ENCODE measurements at regions not wholly inside any gene's neighbourhood (a gene's known extent, or its start where the extent isn't known, plus 50 kb on each side); places are given as distances from the start of the nearest gene placed in this dataset.

DNA sequence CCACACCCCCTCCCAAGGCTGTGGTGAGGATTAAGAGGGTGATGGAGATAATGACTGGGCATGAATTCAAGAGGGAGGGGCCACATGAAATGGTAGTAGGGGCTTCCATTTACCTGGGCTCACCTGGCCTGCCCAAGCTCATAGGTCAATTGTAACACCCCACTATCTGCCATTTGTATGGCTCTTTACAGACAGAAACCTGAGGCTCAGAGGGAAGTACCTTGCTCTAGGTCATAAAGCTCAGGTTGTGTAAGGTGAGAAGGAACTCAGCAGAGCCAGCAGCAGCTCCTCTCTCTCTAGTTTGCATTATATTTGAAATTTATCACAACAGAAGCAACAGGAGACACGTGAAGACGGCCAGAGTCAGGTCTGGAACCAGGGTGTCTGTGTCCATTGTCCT is 133.4 kb upstream of the ALDH1B1 start:
- TF ChIP-seq, protein P1, sequence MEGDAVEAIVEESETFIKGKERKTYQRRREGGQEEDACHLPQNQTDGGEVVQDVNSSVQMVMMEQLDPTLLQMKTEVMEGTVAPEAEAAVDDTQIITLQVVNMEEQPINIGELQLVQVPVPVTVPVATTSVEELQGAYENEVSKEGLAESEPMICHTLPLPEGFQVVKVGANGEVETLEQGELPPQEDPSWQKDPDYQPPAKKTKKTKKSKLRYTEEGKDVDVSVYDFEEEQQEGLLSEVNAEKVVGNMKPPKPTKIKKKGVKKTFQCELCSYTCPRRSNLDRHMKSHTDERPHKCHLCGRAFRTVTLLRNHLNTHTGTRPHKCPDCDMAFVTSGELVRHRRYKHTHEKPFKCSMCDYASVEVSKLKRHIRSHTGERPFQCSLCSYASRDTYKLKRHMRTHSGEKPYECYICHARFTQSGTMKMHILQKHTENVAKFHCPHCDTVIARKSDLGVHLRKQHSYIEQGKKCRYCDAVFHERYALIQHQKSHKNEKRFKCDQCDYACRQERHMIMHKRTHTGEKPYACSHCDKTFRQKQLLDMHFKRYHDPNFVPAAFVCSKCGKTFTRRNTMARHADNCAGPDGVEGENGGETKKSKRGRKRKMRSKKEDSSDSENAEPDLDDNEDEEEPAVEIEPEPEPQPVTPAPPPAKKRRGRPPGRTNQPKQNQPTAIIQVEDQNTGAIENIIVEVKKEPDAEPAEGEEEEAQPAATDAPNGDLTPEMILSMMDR (IDR thresholded peaks at IDR 0.05), result no peak
- no peak for TF ChIP-seq POLR2A (IDR thresholded peaks at IDR 0.05)

All from right lobe of liver (tissue), 4 donors.